CMK (cell line): ENCODE measurements at regions not wholly inside any gene's neighbourhood (a gene's known extent, or its start where the extent isn't known, plus 50 kb on each side); places are given as distances from the start of the nearest gene placed in this dataset.
"Not testable (repeated sequence)": the region's sequence is repeated elsewhere in the genome, so short reads cannot be mapped to it uniquely, and the experiment has no call there.

Experiments
- DNase-seq: peaks from one replicate; pipeline ENCODE4 v3.0.0-alpha.2; 2010; ENCODE audit warnings: low read depth

DNA sequence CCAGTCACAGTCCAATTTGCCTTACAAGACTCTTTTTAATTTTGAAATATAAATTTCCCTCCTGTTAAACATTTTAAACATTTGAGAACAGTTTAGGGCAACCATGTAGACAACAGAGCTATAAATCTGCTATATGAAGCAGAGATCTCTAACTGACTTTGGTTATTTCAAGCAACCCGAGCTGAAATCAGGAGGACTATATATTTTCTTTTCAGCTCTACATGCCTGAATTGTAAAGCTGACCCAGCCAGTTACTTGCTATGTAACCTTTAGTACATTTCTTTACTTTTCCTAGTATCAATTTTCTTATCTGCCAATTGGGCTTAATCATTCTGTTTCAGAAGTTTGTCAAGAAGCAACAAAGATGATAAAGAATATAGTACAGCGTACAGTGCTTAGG is 457.4 kb upstream of the NECTIN3 start:
- DNase-seq = no peak

DNA sequence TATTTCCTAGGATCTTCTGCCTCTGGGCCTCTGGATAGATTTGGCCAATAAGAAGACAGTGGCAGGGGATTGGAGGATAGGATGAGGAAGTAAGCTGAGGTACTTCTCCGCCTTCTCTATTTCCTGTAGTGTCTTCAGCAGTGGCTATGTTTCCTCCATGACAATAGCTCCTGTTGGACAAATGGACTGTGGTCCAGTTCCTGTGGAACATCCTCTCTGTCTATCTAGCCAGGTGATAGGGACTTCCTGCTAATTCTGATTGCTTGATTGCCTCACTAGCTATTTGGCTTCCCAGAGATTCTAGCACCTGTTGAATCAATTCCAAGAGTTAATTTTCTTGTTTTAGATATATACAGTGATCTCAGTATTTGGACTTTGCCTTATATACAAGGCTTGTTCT is 456.2 kb upstream of the NECTIN3 start:
- DNase-seq = no peak

DNA sequence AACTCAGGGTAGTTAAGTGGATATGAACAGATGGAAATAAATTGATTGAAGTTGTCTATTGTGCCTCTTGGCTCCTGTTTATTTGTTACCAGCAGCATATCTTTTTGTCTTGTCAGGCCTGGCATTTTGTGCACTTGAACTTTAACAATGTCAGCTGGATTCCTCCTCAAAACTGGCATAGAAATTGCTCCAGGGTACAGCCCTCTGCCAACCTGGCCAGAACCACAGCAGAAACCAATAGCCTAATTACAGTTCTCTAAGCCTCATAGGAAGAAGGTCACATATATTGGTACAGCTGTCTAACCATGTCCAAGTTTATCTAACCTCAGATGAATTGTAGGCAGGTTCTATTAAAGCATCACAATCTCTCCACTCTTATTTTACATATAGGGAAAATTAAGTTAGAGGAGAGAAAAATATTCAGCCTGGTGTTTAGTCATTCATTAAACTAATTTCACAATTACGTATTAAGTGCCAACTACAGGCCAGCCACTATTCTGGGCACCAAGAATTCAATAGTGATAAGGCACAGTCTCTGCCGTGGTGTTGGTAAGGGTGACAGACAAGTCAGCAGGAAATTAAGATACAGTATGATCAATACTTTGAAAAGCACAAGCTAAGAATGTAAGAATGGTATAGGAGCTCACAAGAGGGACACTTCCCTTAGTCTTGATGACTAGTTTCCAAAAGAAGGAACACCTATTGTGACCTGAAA is 452.9 kb upstream of the NECTIN3 start:
- no peak for DNase-seq

DNA sequence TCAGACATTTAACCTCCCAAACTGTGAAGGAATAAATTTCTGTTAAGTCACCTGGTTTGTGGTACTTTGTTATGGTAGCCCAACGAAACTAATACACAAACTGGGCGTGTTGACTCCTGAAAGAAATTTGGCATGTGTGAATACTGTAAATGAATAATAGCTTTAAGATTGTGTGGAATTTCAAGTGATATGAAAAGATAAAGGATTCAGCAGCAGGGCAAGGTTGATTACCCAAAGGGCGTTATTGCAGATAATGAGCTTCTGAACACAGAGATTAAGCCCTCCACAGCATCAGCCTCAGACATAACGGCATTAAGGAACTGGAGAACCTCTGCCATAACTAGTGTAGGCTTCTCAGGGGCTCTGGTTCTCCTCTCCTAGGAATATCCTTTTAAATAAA is 451.5 kb upstream of the NECTIN3 start:
- no peak for DNase-seq

DNA sequence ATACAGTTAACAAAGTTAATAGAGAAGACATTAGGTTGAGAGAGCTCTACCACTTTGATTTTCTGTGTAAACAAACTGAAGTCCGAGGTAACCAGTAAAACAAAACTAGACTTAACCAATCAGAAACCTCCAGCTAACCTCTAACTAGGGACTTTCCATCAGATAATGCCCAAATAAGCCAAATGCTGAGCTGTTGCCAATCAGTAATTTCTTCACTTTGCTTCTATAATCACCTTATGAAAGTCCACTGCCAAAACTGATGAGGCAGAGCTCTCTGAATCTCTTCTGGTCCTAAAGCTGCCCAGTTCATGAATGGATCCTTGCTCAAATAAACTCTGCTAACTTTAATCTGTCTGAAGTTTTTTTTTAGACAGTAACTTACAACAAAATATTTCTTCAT is 448.0 kb upstream of the NECTIN3 start:
- no peak for DNase-seq

DNA sequence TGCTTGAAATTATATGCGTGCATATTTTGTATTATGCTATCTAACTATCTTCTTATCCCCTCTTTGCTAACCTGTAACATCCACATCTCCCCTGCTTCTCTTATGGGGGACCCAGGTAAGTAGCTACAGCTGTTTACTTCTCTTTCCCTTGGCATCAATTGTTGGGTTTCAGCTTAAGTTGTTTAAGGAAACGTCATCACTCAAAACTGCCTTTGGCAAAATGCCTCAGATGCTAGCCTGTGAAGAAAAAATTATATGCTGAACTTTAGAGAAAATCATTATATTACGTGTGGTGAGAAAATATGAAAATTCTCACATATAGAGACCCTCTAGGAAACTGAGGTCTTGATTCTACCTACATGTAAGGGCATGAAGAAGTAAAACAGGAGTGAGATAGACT is 447.0 kb upstream of the NECTIN3 start:
- DNase-seq = no peak

DNA sequence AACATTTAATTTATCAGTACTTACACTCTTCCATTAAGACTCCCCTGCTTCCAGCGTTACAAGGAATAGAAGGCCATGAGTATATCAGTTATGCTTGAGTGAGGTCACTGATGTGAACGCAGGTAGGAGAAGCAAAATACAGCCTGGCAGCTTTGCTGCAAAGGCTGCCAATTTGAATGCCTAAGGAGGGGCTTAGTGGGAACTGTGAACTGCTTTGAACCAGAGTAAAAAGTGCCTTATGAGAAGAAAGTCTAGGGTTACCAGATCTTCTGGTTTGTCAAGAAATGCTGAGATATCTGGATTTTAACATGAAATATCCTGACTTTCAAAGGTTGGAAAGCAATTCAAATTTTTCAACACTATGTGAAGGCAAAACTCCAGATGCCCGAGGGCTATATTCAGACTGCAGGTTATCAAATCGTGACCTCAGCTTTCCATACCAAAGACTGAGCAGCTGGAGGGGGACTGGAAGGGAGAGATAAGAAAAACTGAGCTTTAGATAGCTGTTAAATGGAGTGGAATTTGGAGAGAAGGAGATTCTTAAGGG is 446.3 kb upstream of the NECTIN3 start:
- DNase-seq = no peak

DNA sequence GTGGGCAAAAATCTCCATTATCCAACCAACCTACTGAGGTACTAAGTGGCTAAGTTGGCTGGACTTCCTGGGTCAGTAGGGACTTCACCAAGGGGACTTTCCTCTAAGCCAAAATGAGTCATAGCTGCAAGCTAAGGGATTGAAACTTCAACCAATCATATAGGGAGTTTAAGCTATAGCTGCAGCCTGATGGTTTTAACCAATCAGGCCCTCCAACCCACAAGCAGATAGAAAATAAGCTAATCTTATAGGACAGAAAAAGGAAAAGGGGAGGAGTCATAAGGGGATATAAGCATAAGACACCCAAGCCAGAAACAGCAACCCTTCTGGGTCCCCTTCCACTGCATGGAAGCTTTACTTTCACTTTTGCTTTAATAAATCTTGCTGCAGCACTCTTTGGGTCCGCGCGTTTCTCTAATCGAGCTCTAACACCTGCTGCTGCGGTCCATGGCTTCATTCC is 444.9 kb upstream of the NECTIN3 start:
- DNase-seq = not testable (repeated sequence)

DNA sequence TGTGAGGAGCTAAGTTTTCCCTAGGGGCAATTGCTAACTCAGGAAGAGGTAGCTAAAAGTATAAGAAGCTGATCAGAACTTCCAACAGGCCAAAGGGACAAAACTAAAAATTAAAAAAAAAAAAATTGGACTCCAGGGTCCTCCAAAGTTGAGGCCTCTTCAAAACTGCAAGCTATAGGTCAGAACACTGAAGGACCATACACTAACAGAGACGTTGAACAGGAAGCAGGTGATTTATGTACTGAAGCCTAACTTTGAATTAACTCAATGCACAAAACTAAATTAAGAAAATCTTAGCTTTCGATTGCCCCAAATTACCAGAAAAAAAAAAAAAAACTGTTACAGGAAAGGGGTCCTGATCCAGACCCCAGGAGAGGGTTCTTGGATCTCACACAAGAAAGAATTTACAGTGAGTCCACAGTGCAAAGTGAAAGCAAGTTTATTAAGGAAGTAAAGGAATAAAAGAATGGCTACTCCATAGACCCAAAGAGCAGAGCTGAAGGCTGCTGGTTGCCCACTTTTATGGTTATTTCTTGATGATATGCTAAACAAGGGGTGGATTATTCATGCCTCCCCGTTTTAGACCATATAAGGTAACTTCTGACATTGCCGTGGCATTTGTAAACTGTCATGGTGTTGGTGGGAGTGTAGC is 442.8 kb upstream of the NECTIN3 start:
- no peak for DNase-seq

DNA sequence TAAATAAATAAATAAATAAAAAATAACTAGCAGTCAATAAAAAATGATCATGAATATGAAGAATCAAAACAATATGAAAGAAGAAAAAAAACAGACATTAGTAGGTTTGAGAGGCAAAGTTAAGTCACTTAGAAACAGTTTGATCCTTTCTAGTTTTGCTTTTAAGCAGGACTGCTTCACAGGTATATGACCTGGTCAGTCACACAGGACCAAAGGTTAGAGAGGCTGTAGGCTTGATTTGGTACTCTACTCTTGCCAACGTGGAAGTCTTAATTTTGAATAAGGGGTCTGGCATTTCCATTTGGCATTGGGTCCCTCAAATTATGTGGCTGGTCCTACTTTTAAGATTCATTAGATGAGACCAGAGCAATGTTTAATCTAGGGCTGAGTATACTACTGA is 441.7 kb upstream of the NECTIN3 start:
- no peak for DNase-seq

DNA sequence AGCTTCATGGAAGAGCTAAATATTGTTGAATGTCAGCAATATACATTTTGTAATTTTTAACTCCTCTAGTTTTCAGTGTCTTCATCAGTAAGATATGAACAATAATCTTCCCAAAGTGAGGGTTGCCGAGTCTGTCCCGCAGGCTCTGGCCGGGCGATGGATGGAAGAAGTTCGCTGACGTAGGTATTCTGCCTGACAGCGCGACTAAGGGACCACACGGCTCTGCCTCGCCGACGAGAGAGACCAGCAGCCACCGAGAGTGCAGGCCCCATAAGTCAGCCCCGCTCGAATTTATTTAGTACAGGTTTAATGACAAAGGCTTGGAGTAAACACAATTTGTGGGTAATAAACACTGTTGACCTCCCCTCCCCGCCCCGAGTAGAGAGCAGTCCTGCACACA is 427.4 kb upstream of the NECTIN3 start:
- no peak for DNase-seq

DNA sequence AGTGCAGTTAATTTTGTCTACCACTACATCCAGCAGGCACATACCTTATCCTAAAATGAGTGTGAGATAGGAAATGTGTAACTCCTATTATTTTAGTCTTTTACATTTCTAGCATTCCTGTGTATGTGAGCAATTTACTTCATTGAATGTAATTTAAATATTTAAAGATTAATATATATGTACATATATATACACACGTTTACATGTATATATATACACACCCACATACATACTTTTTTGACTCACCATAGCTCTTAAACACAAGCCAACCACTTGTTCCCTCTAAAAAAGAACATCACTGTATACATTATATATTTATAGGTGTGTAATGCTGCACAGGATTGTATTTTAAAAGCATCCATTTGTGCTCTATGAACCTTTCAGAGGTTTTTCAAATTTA is 425.6 kb upstream of the NECTIN3 start:
- no peak for DNase-seq

DNA sequence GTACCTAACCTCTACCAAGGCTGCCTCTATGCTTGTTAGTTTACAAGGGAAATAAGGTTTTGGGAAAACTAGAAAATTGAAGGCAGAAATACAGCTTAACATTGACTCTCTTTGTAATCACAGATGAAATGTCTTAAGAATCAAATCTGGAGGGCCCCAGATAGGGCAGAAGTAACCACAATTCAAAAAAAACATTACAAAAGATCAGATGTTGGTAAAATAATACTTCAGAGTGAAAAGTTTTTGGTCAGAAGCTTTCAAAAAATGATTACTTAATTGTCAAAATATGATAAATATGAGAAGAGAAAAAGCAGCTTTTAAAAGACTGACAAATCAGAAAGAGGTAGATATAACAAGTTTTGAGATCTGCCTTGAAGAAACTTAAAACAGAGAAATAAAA is 425.1 kb upstream of the NECTIN3 start:
- DNase-seq = no peak

DNA sequence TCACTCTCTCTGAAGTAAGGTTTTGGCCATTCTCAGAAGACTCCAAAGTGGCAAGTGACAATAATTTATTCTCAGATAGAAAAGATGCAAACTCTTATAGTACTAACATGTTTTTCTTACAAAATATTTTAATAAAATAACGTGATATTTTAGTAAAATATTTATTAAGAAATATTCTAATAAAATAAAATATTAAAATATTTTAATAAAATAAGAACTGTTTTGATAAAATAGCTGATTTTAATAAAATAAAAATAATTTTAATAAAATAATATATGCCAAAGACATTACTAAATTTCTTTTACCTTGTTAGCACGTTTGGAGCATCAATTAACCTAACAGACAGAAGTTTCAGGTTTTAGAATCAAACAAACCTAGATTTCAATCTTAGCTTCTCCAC is 424.0 kb upstream of the NECTIN3 start:
- no peak for DNase-seq

DNA sequence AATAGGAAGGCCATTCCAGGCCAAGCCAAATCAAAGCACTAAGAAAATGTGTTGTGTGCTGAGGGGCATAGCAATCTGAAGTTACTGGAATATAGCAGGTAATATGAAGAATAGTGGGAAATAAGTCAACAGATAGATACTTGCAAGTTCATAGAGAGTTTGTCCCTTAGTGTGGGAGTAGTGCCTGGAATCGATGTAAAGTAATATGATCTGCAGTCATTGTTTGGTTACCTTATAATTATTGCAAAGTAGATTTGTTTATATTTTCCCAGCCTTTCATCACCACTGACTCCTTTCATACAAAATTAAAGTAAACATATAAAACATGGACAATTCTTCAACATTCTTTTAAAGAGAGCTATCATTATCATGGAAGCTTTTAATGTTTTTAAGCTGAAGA is 420.9 kb upstream of the NECTIN3 start:
- DNase-seq = no peak

DNA sequence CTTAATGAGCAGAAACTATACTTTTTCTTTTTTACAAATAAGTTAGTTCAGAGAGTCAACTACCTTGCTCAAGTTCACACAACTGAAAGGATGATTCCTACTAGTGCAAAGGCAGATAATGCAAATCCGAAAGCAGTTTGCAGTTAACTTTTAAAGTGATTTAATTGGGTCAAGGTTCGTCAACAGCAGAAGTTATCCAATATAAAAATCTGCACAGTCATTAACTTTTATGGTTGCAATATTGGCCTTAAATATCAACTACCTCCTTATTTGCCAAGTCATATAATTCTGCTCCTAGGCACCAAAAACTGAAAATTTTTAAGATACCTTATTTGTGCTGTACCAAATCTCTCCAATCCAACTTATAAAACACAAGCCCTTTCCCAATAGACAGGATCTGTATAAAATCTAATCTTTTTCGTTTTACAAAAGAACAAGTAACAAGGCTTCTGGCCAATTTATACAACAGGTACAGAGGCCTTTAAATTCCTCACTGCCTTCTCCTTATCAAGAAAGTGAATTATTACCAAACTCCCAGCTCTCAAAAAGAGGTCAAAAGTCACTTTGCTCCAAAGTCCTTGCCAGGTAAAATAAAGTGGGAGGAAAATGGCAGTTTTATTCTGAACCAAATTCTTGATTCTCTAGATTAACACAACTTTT is 416.6 kb upstream of the NECTIN3 start:
- no peak for DNase-seq

DNA sequence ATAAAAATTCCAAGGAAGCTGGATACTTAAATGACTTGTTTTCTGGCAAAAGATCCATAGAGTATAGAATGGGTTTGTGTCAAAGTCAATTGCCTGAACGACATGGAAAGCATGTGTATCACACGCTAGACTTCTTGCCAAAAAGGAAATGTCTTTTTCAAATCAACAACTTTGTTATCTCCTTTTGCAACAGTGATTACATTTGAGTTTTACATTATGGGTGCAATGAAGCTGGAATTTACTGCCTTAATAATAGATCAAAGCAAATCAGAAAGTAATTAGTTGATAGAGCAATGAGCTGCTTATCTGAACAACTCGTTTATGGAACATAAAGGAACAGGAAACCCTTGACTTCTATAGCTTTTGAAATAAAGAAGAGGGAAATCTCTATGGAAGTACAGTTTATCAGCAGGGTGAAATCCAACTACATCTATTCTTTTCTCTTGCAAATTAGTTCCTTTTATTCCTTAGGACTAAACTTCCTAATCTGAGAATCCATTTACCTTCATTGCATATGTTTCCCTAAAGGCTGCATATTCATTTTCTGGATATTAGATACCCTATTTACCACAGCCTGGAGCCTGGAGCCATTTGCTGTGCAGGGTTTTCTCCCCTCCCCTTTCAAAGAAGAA is 415.1 kb upstream of the NECTIN3 start:
- DNase-seq = no peak

DNA sequence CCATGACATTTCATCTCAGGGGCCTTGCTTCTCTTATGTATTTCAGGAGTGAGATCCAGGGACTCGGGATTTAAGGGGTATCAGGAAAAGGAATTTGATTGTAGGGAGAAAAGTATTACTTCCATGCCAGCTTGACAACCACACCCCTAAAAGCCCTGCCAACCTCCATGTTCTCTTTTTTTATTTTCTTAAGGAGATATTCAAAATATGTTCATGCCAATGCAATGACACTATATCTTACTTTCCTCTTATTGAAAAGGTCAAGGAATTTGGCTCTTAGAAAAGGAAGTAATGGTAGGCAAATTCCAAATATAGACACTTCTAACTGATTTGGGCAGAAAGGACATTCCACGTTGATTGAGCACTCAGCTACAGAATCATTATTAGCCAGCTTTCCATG is 407.5 kb upstream of the NECTIN3 start:
- no peak for DNase-seq

DNA sequence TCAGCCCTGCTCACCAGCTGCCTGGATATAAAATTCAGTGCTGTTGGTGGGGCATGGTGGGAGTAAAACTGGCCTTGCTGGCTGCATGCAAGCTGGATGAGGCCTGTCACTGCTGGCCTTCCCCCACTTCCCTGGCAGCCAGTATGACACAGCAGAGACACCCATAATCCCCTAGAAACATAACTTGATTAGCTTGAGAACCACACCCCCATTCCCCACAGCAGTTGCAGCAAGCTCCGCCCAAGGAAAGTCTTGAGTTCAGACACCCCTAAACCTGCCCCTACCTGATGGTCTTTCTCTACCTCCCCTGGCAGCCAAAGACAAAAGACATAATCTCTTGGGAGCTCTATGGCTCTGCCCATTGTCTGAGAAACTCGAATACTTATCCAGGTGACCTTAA is 405.1 kb upstream of the NECTIN3 start:
- DNase-seq = no peak

DNA sequence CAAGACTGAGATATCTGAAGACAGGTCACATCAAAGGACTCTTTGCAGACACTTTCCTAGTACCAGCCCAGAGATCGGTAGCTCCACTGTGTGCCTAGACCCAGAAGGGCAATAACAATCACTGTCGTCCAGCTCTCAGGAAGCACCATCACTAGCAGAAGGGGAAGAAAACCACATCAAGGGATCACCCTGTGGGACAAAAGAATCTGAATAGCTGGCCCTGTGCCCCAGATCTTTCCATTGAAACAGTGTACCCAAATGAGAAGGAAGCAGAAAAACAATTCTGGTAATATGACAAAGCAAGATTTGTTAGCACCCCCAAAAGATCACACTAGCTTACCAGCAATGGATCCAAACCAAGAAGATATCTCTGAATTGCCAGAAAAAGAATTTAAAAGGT is 404.4 kb upstream of the NECTIN3 start:
- DNase-seq = no peak

DNA sequence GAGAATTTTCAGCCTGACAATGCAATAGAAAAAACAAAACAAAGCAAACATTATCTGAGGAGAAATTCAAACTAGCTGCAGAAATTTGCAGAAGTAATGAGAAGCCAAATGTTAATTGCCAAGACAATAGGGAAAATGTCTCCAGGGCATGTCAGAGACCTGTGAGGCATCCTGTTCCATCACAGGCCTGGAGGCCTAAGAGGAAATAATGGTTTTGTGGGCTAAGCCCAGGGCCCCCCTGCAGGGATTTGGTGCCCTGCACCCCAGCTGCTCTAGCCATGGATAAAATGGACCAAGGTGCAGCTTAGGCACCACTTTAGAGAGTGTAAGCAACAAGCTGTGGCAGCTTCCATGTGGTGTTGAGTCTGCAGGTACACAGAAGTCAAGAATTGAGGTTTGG is 401.2 kb upstream of the NECTIN3 start:
- no peak for DNase-seq

DNA sequence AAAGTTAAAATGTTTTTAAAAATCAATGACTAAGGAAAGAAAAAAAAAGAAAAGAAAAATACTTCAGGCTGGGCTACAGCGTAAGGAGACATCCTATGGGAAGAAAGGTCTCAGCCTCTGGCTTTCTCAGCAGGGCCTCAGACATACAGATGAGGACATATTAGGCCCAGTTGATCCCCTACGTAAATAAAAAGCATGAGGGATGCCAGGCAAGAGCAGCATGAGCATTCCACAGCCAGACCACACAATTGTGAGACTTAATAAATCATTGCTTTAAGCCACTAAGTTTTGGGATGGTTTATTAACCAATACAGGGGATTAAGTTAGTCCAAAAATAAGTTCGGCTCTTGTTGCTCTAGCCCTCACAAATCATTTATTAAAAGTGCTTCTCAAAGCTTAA is 394.1 kb upstream of the NECTIN3 start:
- no peak for DNase-seq

DNA sequence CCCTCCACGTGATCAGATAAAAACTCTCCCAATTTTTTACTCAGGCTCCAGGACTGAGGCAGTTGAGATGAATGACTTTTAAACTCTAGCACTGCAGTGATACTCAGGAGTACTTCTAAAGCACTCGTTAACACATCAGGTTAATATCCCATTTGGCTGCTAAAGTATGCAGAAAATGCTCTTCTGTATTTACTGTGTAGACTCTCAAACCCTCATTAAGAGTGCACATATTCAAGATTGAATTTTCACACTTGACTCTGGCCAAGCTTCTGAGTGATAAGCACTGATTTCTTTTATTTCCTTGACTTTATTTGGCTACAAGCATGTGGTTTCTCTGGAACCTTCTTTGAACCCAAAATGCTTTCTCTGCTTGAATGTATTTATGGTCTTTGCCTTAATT is 392.3 kb upstream of the NECTIN3 start:
- DNase-seq = no peak
